ENCODE measurements at regions not wholly inside any gene's neighbourhood (a gene's known extent, or its start where the extent isn't known, plus 50 kb on each side); places are given as distances from the start of the nearest gene placed in this dataset.

DNA sequence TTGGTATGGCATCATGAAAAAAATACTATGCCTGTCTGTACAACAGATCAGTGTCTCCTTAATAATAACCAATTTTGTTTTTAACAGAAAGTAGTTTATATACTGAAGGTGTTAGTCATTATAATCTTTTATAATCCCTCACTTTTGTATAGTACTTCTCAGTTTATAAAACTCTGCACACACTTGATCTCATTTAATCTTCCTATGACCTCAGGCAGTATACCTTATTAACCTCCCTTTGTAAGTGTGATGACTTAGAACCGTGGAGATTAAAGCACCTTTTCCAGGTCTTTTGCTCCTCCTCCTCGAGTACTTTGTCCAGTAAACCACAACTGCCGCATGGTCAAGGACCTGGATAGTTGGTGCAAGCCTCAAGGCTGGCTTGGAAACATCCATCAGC is 945.5 kb downstream of the EPHA4 start:
- Histone ChIP-seq H3K9me2 (ENCODE audit: insufficient read depth, low read length) (no peaks in the 10 kb centered on the region), H3F3A (ENCODE audit: insufficient read depth, low read length, poor library complexity, severe bottlenecking) (no peaks in the 10 kb centered on the region), H3K4me3 (ENCODE audit: low read length) (no peak overlapping the region), H2AFZ (ENCODE audit: low read depth, low read length) (no peak overlapping the region), H3K27me3 (ENCODE audit: insufficient read depth, low read depth, low read length) (no peaks in the 10 kb centered on the region), H3K79me2 (replicated peaks; ENCODE audit: insufficient read depth, low read length) (no peaks in the 10 kb centered on the region), H3K27ac (ENCODE audit: low read length) (no peak overlapping the region), H3K9me3 (ENCODE audit: low read length) (no peaks in the 10 kb centered on the region), H3K36me3 (ENCODE audit: insufficient read depth, low read length) (no peaks in the 10 kb centered on the region), H4K20me1 (ENCODE audit: insufficient read depth) (no peaks in the 10 kb centered on the region), H3K9ac (ENCODE audit: low read length) (no peak overlapping the region), H3K4me2 (ENCODE audit: low read length) (no peak overlapping the region)
- TF ChIP-seq MXI1 (conservative IDR thresholded peaks at IDR 0.05; ENCODE audit: poor library complexity, severe bottlenecking) (no peak), EP300 (conservative IDR thresholded peaks at IDR 0.05; ENCODE audit: poor library complexity, severe bottlenecking) (no peak), EZH2 (IDR thresholded peaks at IDR 0.05; ENCODE audit: borderline replicate concordance, insufficient read depth, low read length, poor library complexity, severe bottlenecking) (no peak), SMC3 (conservative IDR thresholded peaks at IDR 0.05; ENCODE audit: poor library complexity) (no peak), POLR2AphosphoS5 (IDR thresholded peaks at IDR 0.05) (no peak), RAD21 (conservative IDR thresholded peaks at IDR 0.05) (no peak), TAF1 (IDR thresholded peaks at IDR 0.05; ENCODE audit: low read depth) (no peak)
- TF ChIP-seq, protein P1, sequence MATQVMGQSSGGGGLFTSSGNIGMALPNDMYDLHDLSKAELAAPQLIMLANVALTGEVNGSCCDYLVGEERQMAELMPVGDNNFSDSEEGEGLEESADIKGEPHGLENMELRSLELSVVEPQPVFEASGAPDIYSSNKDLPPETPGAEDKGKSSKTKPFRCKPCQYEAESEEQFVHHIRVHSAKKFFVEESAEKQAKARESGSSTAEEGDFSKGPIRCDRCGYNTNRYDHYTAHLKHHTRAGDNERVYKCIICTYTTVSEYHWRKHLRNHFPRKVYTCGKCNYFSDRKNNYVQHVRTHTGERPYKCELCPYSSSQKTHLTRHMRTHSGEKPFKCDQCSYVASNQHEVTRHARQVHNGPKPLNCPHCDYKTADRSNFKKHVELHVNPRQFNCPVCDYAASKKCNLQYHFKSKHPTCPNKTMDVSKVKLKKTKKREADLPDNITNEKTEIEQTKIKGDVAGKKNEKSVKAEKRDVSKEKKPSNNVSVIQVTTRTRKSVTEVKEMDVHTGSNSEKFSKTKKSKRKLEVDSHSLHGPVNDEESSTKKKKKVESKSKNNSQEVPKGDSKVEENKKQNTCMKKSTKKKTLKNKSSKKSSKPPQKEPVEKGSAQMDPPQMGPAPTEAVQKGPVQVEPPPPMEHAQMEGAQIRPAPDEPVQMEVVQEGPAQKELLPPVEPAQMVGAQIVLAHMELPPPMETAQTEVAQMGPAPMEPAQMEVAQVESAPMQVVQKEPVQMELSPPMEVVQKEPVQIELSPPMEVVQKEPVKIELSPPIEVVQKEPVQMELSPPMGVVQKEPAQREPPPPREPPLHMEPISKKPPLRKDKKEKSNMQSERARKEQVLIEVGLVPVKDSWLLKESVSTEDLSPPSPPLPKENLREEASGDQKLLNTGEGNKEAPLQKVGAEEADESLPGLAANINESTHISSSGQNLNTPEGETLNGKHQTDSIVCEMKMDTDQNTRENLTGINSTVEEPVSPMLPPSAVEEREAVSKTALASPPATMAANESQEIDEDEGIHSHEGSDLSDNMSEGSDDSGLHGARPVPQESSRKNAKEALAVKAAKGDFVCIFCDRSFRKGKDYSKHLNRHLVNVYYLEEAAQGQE (IDR thresholded peaks at IDR 0.05; ENCODE audit: borderline replicate concordance): no peak
- TF ChIP-seq, protein P2, sequence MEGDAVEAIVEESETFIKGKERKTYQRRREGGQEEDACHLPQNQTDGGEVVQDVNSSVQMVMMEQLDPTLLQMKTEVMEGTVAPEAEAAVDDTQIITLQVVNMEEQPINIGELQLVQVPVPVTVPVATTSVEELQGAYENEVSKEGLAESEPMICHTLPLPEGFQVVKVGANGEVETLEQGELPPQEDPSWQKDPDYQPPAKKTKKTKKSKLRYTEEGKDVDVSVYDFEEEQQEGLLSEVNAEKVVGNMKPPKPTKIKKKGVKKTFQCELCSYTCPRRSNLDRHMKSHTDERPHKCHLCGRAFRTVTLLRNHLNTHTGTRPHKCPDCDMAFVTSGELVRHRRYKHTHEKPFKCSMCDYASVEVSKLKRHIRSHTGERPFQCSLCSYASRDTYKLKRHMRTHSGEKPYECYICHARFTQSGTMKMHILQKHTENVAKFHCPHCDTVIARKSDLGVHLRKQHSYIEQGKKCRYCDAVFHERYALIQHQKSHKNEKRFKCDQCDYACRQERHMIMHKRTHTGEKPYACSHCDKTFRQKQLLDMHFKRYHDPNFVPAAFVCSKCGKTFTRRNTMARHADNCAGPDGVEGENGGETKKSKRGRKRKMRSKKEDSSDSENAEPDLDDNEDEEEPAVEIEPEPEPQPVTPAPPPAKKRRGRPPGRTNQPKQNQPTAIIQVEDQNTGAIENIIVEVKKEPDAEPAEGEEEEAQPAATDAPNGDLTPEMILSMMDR (IDR thresholded peaks at IDR 0.05; ENCODE audit: poor library complexity, severe bottlenecking): no peak

DNA sequence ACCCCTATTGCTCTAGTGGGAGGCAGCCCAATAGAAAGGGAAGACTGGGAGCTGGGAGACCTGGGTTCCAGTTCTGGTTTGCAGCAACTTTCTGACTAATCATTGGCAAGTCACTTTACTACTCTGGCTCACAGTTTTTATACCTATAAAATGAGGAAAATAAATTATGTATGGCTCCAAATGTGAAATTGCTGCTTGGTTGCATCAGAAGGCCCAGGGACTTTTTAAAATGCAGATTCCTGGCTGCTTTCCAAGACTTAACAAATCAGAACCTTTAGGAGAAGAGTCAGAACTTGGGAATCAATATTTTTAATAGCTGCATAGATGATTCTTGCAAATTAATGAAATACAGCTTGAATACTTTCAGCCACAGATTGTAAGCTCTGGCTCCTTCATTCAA is 943.9 kb downstream of the EPHA4 start:
- Histone ChIP-seq H4K20me1 (ENCODE audit: insufficient read depth) (no peaks in the 10 kb centered on the region), H3K4me3 (ENCODE audit: low read length) (no peak overlapping the region), H3F3A (ENCODE audit: insufficient read depth, low read length, poor library complexity, severe bottlenecking) (no peaks in the 10 kb centered on the region), H3K27me3 (ENCODE audit: insufficient read depth, low read depth, low read length) (no peaks in the 10 kb centered on the region), H3K36me3 (ENCODE audit: insufficient read depth, low read length) (no peaks in the 10 kb centered on the region), H3K79me2 (replicated peaks; ENCODE audit: insufficient read depth, low read length) (no peaks in the 10 kb centered on the region), H3K27ac (ENCODE audit: low read length) (no peak overlapping the region), H2AFZ (ENCODE audit: low read depth, low read length) (no peak overlapping the region), H3K9me3 (ENCODE audit: low read length) (no peaks in the 10 kb centered on the region), H3K9ac (ENCODE audit: low read length) (no peak overlapping the region), H3K4me2 (ENCODE audit: low read length) (no peak overlapping the region), H3K9me2 (ENCODE audit: insufficient read depth, low read length) (no peaks in the 10 kb centered on the region)
- TF ChIP-seq, protein P1 (IDR thresholded peaks at IDR 0.05; ENCODE audit: borderline replicate concordance): no peak
- TF ChIP-seq POLR2AphosphoS5 (IDR thresholded peaks at IDR 0.05): no peak
- TF ChIP-seq SMC3 (conservative IDR thresholded peaks at IDR 0.05; ENCODE audit: poor library complexity): no peak
- TF ChIP-seq EZH2 (IDR thresholded peaks at IDR 0.05; ENCODE audit: borderline replicate concordance, insufficient read depth, low read length, poor library complexity, severe bottlenecking): no peak
- no peak for TF ChIP-seq MXI1 (conservative IDR thresholded peaks at IDR 0.05; ENCODE audit: poor library complexity, severe bottlenecking)
- TF ChIP-seq RAD21 (conservative IDR thresholded peaks at IDR 0.05): no peak
- no peak for TF ChIP-seq TAF1 (IDR thresholded peaks at IDR 0.05; ENCODE audit: low read depth)
- TF ChIP-seq, protein P2 (IDR thresholded peaks at IDR 0.05; ENCODE audit: poor library complexity, severe bottlenecking): no peak
- TF ChIP-seq EP300 (conservative IDR thresholded peaks at IDR 0.05; ENCODE audit: poor library complexity, severe bottlenecking): no peak
